Suppressor macrophage treated with lipopolysaccharide for 1 hour (primary cell): ENCODE measurements at regions not wholly inside any gene's neighbourhood (a gene's known extent, or its start where the extent isn't known, plus 50 kb on each side); places are given as distances from the start of the nearest gene placed in this dataset.
"Not testable (repeated sequence)": the region's sequence is repeated elsewhere in the genome, so short reads cannot be mapped to it uniquely, and the experiment has no call there.

Experiments used
- DNase-seq, 3 donors: peaks; one replicate each; pipeline ENCODE4 v3.0.0-alpha.2; 2020 to 2022

GRCh38 chr2:58730764-58731487, 489.8 kb upstream of the FANCL start:
- DNase-seq, result no peak

DNA sequence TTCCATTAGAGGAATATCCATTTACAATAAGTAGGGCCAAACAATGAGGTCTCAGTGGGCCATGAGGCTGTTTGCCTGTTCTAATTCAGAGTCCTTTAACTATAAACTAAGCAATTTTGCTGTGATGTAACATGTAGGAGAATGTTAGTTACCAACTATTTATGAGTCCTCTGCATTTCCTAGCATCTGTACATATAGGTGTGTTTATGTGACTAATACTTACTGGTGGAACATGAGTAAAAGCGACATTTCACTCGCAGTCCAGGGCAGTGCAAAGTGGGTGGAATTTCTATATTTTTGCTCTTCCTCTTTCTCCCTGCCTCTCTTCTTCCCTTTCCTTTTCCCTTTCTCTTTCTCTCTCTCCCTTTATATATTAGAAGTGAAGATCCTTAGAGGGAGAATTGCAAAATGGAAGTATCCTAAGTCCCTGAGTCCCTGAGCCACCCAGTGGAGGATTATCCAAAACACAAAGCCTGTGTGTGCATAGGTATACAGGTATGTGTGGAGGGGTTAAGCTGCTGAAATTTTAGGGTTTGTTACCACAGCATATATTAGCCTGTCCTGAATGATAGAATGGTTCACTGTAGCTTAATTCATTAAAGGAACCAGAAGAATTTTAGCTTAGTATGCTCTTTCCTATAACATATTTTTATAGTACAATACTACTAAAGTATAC, 487.0 kb upstream of the FANCL start:
- peak in 1 of 3 donors; percentile 10 for DNase-seq

- no peak for DNase-seq
Measured at GRCh38 chr2:58721912-58722591, 480.9 kb upstream of the FANCL start.

DNA sequence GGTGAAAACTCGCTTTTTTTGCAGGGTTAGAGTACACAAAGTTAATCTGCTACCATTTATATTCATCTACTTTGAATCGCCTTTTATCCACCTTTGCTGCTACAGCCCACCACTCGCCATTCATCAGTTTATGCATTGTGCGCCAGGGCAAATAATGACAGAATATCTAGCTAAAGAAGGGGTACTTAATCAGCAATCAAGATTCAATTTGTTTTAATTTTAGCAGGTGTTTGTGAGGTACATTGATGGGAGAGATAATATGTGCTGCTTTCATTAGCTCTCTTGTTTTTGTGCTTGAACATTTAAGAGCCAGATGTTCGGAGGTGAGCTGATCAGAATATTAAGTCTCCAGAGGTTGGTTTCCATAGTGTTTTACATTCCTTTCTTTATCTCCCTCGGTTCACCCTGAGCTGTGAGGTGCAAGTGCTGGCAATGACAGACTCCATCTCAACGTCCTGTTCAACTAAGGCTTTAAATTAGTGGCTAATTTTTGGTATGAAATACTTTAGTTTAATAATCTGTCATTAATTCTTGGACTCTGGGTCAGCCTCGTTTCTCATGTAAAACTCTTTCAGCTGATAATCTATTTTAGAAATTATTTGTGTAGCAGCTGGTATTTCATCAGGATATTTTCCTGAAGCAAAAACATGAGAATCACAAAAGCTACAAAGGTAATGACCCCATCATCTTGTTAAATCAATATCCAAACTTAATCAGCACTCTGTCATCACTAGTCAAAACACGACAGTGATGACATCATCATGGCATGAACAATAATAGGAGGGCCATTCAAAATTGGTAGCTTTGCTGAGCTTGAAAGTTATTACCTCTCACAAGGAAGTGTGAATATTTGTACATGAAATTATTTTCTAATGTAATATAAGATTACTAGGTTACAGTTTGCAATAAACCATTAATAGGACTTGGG, 479.9 kb upstream of the FANCL start:
- no peak for DNase-seq

DNA sequence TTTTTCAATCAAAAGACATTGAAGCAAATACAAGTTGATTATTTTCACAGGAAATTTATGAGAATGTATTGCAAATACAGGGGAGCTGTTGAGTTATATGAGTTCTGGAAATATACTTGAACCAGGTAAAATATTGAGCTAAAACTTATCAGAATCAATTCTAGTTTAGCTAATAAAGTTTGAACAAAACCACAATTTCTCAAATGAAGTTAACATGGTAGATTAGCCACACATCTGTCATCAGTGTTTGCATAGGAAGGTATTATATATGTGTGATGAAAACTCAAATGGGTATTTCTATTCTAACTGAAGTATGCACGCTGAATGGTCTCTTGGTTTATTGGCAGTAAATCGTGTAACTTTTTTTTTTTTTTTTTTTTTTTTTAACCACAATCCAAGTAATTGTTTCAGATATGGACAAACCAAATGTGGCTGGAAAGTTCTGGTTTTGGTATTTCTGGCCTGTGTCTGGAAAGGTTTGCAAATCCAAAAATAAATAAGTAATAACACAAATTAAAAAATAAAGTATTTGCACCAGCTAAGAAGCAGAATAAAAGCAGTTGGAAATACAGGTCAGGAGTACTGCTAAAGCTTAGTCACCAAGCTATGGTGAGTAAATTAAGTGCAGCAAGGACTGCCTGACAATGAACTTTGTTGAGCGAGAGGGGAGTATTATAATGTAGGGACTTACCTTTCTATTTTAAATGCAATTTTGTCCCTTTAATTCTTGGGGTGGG, 479.1 kb upstream of the FANCL start:
- DNase-seq, result no peak

DNA sequence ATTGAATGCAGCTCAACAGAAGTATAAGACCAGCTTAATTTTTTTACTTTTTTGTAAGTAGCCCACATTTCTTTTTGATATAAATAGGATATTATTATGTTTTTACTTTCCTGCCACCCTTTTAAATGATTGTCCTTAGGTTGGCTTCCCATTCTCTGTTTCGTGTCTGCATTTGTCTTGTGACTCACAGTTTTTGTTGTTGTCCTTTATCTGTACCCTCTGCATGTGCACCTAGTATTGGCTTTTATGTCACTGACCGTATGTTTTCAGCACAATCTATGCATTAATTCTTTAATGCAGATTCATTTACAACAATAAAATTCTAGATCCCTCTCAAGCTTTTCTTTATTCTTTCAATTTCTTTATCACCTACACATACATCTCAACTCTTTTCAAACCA, 474.2 kb upstream of the FANCL start:
- DNase-seq, result no peak

GRCh38 chr2:58714238-58714637, 473.1 kb upstream of the FANCL start:
- DNase-seq, result no peak

DNA sequence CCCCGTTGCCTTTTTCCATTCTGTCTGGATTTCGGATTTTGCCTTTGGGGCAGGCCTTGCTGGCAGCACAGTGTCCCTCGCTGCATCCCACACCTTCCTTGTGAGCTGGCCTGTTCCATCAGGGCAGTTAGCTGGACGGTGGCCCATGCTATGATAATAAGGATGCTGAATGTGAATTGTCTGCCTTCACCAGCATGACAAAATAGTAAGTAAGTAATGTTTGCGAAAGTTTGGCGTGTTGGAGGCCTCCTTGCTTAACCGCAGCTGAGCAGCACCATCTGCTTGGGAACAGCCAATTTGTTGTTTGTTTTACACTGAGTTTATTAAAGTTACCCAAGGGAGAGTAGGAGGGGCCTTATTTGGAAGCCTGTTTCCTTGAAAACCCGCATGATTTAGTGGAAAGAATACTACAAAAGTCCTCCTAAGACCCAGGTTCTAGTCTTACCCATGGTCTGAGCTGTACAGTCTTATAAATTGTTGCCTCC, 469.7 kb upstream of the FANCL start:
- DNase-seq, result no peak

GRCh38 chr2:58709687-58710354, 468.7 kb upstream of the FANCL start:
- no peak for DNase-seq

GRCh38 chr2:58709274-58709673, 468.1 kb upstream of the FANCL start:
- DNase-seq, result no peak

GRCh38 chr2:58708565-58708964, 467.4 kb upstream of the FANCL start:
- DNase-seq, result no peak

DNA sequence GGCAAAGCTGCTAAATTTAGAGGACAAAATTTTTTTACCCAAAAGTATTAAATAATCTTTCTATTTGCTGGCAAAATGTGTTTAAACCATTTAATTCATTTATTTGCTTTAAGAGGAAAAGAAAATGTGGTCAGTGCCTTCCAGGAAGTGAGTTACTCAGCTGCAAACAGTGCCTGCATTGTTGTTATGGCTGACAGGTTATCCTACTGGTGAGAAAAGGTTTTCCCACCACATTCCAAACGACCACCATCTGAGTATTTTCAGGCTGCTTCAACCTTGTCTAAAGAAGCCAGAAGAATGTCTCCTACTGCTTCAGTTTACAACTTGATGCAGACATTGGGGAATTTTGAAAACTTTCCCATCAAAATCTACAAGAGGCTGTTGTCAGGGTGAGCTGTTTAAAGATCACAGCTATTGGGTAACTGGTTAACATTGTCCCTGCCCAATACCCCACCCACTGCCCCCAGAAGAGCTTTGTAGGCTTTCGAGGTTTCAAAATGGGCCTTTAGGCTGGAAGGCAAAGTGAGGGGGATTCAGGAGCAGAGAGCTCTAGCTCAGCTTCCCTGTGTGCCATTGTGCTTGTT, 461.3 kb upstream of the FANCL start:
- peak; percentile 44 to 61 (median 54) for DNase-seq

GRCh38 chr2:58701688-58702301, 460.7 kb upstream of the FANCL start:
- no peak for DNase-seq

- DNase-seq, result peak; percentile 22 to 47 (median 38)
Measured at GRCh38 chr2:58700591-58700990, 459.5 kb upstream of the FANCL start.

GRCh38 chr2:58699411-58699810, 458.3 kb upstream of the FANCL start:
- DNase-seq, result no peak

DNA sequence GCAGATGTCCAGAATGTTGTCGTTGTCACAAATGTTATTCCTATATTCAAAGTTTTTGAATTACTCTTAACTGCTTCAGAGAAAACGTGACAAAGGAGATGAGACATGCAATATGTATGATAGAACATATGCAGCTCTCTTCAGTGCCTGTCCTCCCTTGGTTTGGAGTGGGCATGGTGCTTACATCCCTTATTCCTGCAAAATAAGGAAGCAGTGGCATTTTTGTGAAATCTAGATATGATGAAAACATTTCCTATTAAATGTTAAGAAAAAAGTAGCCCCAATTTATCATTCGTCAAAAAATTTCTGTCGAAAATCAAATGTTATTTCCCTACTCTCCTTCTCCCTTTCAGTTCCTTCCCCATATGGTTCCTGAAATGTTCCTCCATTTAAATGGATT, 457.5 kb upstream of the FANCL start:
- DNase-seq, result peak; percentile 61 to 71 (median 69)

DNA sequence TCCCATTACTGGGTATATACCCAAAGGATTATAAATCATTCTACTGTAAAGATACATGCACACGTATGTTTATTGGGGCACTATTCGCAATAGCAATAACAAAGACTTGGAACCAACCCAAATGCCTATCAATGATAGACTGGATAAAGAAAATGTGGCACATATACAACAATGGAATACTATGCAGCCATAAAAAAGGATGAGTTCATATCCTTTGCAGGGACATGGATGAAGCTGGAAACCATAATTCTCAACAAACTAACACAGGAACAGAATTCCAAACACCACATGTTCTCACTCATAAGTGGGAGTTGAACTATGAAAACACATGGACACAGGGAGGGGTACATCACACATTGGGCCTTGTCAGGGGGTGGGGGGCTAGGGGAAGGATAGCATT, 453.0 kb upstream of the FANCL start:
- DNase-seq, result not testable (repeated sequence)

DNA sequence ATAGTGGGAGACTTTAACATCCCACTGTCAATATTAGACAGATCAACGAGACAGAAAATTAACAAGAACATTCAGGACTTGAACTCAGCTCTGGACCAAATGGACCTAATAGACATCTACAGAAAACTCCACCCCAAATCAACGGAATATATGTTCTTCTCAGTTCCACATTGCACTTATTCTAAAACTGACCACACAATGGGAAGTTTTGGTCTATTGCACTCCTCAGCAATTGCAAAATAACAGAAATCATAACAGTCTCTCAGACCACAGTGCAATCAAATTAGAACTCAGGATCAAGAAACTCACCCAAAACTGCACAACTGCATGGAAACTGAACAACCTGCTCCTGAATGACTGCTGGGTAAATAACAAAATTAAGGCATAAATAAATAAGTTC, 449.9 kb upstream of the FANCL start:
- DNase-seq, result peak in 1 of 3 donors; percentile 32

- DNase-seq, result no peak
Measured at GRCh38 chr2:58688813-58689212, 447.7 kb upstream of the FANCL start.

DNA sequence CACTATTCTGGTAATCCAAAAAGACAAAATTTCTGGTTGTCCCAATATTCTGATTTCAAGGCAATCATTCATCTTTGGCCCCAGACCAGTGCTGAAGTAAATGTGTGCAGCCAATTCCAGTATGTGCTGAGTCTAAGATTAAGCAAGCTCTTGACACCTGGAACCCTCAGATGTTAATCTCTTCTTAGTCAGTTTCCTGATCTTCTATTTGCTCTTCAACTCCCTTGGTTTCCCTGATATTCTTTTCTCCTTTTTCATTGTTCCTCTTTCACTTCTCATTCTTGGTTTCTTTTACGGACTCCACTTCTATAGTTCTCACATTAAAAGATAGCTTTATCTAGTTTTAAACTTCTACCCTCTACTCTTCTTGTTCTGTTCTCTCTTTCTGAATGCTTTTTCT, 445.7 kb upstream of the FANCL start:
- DNase-seq, result peak in 2 of 3 donors; percentile 23 to 32
